Activated CD4-positive, CD25-positive, alpha-beta regulatory T cell treated with anti-CD3 and anti-CD28 coated beads, Interleukin-2, amount 50 U/mL, for 72 hours (primary cell): ENCODE measurements at regions not wholly inside any gene's neighbourhood (a gene's known extent, or its start where the extent isn't known, plus 50 kb on each side); places are given as distances from the start of the nearest gene placed in this dataset.
"Not testable (repeated sequence)": the region's sequence is repeated elsewhere in the genome, so short reads cannot be mapped to it uniquely, and the experiment has no call there.

Source experiments
- DNase-seq: peaks from one replicate; pipeline ENCODE4 v3.0.0; 2021

DNA sequence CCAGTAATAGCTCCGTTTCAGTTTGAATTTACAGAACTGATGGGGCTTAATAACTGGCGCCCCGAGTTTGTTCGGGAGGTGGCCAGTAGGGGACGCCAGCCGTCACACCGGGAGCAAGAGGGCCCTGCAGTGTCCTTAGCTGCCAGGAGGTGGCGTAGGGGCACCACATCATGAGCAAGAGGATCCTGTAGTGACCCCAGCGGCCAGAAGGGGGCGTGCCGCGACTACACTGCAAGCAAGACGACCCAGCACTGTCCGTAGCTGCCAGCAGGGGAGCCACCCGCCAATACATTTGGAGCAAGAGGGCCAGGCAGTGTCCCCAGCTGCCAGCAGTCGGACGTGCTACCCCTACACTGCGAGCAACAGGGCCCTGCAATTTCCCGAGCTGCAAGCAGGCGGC, 663.7 kb upstream of the B3GAT1 start:
- DNase-seq = peak; percentile 65

DNA sequence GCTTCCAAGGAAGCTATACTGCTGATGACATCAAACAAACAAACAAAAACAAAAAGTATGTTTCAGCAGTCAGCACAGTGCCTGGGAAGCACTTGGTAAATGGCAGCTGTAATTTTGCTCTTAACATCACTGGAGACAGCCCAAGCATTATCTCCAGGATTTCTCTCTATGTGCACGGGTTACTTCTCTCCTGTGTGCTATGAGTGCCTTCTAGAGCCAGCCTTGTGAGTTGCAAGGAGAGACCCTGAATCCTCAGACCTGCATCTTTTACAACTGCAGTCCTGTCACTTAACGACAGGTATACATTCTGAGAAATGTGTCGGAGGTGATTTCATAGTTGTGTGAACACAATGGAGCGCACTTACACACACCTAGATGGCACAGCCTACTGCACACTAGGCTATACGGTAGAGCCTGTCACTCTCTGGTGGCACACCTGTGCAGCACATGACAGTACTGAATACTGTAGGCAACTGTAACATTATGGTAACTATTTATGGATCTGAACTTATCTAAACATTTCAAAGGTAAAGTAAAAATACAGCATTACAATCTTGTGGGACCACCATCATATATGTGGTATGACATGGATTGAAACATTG, 662.5 kb upstream of the B3GAT1 start:
- no peak for DNase-seq

DNA sequence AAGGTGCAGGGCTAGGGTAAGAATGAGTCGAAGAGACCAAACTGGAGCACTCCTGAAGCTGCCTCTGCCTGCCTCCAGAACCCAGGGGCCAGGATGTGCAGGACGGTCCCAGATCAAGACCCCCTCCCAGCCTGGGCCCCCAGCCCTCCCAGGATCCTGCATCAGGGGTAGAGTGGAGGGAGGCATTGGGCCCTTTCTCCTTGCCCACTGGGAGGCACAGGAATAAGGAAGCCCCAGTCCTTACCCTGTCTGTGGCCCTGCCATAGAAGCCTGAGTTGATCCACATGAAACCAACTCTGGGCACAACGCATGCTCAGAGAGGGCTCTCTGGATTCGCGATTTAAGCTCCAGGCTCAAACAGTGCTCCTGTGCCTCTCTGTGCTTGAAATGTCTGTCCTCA, 661.8 kb upstream of the B3GAT1 start:
- no peak for DNase-seq

DNA sequence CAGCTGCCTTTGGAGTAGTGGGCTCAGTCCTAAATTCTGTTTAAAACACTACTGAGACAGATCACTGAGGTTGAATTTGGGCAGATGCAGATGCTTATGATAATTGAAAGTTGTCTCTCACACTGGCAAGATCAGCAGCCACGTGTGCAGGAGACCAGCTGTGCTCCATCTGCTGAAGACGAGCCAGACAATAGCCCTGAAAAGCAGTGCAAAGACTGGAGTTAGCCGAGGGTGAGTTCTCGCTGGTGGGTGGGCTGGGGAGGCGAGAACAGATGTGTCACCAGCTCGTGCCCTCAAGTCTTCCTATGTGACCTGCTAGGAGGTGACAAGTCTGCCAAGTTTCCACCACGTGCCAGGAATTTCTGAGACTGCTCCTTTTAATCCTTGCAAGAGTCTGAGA, 661.3 kb upstream of the B3GAT1 start:
- no peak for DNase-seq

DNA sequence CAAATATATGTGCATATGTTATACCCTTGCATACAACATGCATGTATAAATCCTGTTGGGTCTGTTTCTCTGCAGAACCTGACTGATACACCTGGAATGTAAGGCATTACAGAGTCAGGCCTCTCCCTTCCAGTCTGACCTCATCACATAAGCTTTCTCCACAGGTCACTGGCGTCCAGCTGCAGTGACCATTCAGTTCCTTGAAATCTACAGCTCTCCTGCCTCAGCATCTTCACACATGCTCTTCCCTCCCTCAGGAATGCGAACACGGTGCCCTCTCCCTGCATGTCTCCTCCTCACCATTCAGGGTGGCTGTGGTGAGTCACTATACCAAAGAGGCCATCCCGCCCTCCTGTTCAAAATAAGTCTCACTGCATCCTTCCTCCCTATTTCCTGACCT, 657.8 kb upstream of the B3GAT1 start:
- no peak for DNase-seq

DNA sequence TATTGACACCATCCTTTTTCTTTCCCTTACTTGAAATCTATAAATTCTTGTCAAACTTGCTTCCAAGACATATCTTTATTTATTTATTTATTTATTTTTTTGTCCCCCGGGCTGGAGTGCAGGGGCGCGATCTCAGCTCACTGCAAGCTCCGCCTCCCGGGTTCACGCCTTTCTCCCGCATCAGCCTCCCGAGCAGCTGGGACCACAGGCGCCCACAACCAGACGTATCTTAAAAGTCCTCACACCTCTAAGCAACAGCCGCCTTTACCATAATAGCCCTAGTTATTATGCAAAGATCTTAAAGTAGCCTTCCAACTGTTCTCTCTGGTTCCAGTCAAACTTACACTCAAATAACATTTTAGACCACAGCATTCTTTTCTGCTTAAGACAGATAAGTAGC, 657.0 kb upstream of the B3GAT1 start:
- DNase-seq = no peak

DNA sequence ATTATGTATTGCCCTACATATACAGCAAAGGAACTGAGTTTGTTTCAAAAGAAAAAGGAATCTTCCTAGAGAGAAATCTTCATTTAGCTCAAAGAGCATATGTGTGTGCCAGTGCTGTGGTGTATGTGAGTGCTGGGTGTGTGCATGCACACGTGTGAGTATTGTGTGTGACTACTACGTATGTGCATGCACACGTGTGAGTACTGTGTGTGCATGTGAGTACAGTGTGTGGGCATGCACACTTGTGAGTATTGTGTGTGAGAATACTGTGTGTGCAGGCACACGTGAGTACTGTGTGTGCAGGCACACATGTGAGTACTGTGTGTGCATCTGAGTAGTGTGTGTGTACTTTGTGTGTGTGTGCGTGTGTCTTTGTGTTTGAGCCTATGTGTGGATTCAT, 651.0 kb upstream of the B3GAT1 start:
- DNase-seq = no peak

DNA sequence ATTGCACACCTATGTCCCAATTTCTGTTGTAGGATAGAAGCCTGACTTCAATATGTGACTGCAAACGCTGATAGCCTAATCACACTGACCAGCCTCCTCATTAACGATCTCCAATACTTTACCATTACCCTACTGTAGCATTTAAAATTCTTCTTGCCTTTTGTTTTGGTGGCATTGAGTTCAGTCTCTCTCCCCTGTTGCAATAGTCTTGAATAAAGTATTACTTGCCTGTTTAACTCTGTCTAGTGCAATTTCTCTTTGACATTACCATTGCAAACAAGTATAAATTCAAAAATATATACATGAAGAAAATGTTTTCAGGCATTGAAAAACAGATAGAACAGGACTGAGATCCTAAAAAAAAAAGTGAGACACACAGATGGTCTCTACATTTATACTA, 649.1 kb upstream of the B3GAT1 start:
- no peak for DNase-seq

DNA sequence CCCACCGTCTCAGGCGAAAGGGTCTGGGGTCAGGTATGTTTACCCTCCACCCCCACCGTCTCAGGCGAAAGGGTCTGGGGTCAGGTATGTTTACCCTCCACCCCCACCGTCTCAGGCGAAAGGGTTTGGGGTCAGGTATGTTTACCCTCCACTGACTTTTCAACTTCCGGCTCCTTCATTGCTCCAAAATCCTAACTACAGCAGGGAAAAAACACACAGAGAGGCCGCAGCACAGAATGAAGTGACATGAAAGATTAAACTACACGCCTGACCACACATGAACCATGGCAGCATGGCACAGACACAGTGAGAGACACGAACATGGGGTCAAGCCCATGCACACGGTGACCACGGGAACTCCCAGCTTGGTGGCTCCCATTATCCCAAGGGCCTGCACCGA, 634.9 kb upstream of the B3GAT1 start:
- no peak for DNase-seq

DNA sequence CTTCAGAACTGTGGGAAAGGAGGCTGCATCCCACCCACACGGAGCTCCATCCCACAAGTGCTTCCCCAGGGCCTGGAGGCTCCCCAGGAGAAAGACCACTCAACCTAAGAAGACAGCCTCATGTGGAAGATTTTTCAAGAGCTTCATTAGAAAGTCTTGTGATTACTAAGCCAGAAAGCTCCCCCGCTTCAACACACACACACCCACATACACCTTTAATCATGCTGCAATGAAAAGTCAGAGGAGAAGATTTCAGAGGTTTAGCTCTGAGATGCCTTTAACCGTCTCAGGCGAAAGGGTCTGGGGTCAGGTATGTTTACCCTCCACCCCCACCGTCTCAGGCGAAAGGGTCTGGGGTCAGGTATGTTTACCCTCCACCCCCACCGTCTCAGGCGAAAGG, 634.5 kb upstream of the B3GAT1 start:
- no peak for DNase-seq

DNA sequence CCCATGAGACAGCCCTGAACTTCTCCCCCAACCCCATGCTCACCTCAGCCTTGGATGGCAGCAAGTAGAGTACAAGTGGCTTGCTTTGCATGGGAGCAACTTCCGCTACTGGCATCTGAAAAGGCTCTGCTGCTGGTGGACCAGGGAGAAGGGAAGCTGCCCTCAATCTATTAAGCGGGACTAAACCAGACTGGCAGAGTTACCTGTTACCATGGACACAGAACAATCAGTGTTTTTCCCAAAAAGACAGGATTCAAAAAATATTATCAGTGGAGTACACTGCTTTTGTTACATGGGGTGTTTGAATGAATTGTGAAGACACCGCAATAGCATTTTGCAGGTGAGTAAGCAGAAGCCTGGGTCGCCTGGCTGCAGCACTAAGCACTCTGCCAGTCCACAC, 631.4 kb upstream of the B3GAT1 start:
- no peak for DNase-seq

DNA sequence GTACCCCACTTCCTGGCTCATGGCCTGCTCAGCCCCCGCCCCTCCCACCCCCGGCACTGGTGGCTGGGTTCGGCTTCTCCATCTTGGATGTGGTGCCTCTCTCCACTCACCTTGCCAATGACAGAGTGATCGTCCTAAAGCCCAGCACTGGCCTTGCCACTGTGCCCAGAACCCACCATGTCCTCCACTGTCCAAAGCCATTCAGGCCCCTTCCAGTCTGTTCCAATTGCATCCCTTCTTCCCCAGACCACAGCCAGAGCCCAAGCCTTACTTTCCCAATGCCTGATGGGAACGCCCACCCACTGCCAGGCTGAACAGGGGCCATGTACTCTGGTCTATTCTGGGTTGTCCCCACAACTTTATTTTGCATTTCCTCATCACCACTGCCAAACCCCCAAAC, 625.8 kb upstream of the B3GAT1 start:
- no peak for DNase-seq

DNA sequence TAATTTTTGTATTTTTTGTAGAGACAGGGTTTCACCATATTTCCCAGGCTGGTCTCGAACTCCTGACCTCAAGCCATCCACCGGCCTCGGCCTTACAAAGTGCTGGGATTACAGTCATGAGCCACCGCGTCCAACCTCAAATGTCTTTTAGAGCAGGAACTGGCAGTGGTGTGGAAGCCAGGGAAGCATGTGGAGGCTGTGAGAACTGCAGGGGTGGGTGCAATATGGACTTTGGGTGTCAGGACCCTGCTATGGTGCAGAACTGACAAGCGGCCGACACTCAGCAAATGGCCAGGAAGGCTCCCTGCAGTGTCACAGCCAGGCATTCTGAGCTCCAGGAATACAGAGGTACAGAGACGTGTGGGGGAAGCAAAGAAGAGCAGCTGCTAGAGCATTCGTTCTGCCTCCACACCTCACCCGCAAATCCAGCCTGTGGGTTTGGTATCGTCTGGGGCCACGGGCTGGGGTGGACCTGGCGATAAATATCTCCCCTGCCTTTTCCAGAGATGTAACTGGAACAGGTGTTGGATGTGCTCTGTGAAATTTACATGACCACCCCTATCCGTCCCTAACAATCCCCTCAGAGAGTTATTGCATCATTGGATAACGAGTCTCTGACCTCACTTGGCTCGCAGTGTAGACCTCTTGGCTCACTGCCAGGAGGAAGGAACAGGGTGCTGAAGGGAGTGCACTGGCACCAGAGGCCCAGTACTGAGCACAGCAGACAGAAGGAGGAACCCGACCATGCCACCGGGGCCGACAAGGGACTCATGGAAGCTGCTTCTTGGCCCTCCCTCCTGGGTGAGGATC, 624.7 kb upstream of the B3GAT1 start:
- DNase-seq = no peak

DNA sequence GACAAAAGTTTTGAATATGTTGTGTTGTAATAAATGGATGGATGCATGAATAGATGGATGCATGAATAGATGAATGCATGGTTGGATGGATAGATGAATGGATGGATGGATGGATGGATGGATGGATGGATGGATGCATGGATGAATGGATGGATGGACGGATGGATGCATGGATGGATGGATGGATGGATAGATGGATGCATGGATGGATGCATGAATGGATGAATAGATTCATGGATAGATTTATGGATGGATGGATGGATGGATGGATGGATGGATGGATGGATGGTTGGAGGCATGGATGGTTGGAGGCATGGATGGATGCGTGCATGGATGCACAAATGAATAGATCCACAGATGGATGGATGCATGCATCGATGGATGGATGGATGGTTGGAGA, 623.2 kb upstream of the B3GAT1 start:
- DNase-seq = no peak

DNA sequence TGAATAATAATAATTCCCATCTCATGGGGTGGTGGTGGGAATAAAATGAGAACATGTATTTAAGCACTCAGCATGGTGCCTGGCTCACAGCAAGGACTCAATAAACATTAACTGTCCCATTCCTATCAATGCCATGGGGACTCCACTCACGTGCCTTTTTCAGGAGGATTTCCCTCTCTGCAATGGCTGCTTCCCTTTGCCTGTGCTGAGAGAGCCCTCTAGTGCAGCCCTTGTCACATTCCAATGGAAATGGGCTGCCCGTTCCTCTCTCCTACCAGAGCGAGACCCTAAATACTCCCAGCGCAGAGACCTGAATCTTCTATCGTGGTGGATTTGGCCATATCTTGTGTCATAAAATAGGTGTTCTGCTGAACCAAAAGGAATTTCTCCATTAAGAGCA, 621.5 kb upstream of the B3GAT1 start:
- DNase-seq = no peak

DNA sequence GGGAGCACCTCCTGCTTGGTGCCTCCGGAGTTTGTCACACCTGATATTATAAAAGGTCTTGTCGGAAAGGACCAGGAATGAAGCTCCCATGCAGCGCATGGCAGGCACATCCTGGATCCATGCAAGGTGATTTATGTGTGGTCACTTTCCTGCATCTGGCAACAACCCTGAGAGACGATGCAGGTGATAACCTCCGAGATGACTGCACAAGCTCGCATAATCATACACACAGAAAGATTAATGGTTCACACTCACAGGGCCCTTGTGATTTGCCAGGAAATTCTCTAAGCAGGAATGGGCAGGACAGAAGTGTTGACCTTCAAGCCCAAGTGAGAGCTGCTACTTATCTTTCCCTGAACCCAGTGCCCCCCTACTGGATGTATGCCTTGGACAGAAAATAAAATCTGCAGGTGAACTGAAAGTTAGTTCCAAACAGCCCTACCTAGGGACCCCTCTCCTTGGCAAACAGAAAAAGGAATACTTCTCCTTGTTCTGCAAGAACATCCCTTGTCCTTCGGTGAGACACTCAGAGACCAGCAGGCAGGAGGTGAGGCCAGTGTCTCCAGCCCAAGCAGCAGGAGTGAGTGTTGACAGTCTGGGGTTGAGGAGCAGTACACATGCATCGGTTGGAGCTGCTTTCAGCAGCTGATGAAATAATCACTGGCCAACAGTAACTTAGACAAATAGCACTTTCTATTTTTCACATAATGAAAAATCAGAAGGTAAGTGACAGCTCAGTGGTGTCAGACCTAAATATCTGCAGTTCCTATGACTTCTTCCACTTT, 619.4 kb upstream of the B3GAT1 start:
- DNase-seq = no peak

DNA sequence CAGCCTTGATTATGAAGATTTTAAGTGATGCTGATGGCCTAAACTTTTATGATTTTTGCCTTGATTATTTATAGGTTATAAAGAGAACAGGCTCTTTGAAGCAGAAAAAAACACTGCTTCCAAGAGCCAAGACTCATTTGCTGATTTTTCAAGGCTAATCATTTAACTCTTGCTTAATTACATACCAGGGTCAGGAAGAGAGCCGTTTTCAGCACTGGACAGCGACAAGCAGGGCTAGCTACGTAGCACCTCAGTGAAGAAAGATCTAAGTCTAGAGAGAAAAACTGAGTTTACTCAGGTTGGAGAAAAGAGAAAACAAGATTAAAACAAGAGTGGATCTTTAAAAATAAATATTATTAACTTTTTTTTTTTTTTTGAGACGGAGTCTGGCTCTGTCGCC, 615.4 kb upstream of the B3GAT1 start:
- DNase-seq = no peak

DNA sequence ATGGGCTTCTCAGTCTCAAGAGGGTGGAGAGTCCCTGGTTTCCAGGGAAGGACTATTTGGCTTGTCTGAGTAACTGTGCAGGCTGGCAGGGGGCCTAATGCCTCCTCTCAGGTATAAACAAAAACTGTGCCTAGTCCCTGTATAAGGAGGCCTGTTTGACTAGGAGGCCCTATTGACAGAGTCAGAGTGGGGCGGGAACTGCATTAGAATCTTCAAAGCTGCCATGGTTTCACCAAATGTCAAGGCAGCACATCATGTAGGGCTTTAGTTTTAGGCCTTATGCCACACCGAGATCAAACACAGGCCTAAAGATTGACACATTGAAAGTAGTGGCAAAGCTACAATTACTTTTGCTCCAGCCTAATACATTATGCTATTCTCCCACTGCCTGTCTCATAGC, 611.5 kb upstream of the B3GAT1 start:
- no peak for DNase-seq

DNA sequence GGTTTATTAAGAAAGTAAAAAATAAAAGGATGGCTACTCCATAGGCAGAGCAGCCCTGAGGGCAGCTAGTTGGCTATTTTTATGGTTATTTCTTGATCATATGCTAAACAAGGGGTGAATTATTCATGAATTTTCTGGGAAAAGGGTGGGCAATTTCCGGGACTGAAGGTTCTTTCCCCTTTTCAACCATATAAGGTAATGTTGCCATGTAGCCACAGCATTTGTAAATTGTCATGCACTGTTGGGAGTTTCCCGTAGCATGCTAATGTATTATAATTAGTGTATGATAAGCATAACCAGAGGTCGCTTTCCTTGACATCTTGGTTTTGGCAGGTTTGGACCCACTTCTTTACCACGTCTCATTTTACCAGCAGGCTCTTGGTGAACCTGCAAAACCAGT, 610.4 kb upstream of the B3GAT1 start:
- no peak for DNase-seq

DNA sequence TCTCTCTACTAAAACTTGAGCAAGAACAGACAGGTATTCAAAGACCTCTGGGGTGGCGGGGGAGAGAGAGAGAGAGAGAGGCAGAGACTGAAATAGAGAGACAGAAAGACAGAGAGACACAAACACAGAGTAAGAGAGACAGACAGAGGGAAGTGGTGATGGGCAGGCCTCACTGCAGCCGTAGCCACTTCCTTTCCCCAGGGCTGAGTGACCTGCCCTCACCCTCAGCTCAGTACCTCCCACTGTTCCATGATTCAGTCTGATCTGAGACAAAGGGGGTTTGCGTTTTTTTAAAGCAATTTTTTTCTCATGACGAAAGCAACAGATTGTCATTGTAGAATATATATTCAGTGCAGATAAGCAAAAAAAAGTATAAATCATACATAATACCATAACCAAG, 607.9 kb upstream of the B3GAT1 start:
- DNase-seq = no peak

DNA sequence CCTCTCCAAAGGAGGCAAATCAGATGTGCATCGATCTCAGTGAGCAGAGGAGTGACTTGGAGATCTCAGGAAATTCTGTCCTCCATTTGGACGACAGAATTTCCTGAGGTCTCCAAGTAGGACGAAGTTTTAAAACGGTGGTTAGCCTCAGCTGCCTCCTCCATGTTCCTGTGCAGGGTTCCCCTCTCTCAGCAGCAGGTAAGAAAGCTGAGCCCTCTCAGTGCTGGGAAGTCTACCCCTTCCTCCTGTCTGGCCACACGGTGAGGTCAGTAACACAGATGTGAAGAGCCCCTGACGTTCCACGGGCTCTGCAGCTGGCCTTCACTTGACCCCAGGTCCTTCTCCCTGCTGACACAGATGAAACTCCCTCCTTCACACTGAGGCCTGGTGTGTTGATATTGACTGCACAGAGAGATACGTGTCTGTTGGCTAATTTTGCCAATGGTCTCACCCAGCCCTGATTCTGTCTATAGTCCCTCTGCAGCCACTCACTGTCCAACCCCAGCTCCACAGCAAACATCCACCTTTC, 607.4 kb upstream of the B3GAT1 start:
- no peak for DNase-seq

DNA sequence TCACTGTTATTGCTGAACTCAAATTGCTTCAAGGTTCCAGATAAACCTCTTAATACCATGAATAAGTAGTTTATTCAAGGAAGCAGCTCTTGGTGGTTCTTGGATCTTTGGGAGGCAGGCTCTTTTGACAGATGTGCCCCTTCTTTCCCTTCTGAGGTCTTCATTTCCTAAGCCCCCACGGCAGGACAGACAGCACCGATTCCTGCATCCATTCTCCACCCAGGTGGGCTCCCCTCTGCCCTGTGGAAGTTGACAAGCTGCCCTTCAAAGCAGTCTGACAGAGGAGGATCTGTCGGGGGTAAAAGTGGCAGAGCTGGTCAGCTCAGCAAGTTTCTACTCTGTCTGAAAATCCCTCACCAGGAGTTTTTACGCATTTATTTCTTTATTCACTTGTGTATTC, 605.3 kb upstream of the B3GAT1 start:
- no peak for DNase-seq

DNA sequence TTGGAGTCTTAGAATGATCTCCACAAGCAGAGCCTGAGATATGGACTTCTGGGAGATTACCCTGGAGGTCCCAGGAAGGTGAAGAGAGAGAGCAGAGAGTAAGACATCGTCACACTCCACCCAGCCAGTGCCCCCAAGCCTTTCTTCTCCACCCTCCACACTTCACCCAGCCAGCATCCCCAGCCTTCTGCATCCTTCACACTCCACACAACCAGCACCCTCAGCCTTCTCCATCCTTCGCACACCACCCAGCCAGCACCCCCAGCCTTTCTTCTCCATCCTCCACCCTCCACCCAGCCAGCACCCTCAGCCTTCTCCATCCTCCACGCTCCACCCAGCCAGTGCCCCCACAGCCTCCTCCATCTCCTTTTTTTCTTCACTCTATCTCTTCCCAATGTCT, 603.9 kb upstream of the B3GAT1 start:
- DNase-seq = no peak

DNA sequence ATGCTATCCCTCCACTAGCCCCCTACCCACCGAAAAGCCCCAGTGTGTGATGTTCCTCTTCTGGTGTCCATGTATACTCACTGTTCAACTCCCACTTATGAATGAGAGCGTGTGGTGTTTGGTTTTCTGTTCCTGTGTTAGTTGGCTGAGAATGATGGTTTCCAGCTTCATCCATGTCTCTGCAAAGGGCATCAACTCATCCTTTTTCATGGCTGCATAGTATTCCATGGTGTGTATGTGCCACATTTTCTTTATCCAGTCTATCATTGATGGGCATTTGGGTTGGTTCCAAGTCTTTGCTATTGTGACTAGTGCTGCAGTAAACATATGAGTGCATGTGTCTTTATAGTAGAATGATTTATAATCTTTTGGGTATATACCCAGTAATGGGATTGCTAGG, 599.3 kb upstream of the B3GAT1 start:
- DNase-seq = not testable (repeated sequence)
